ENCODE measurements at regions not wholly inside any gene's neighbourhood (a gene's known extent, or its start where the extent isn't known, plus 50 kb on each side); places are given as distances from the start of the nearest gene placed in this dataset.

GRCh38 chr16:59440502-59440901, 706.4 kb upstream of the GOT2 start:
- Histone ChIP-seq H3K36me3 (no peaks in the 10 kb centered on the region), H3K4me3 (replicated peaks in 1 of 3) (no peak overlapping the region), H3K9me3 (no peaks in the 10 kb centered on the region), H3K27me3 (no peaks in the 10 kb centered on the region), H3K4me1 (no peaks in the 10 kb centered on the region), H3K27ac (no peak overlapping the region)
- no peak for DNase-seq
- TF ChIP-seq CTCF (IDR thresholded peaks at IDR 0.05) (no peak), POLR2A (IDR thresholded peaks at IDR 0.05) (no peak)
- 77% methylated on average over 2 of the region's 2 CpGs for WGBS, 2 donors
- intact Hi-C loops (cut with DNase I) = no loop called here

GRCh38 chr16:59432896-59433295, 698.8 kb upstream of the GOT2 start:
- 63 to 65% methylated on average over 3 of the region's 3 CpGs for WGBS, 2 donors
- DNase-seq = no peak

GRCh38 chr16:59432276-59432675, 698.2 kb upstream of the GOT2 start:
- WGBS, 2 donors = 73 to 74% methylated on average over 1 of the region's 1 CpG
- intact Hi-C loops (cut with DNase I) = no loop called here
- no peak for DNase-seq

More at GRCh38 chr16:59432896-59433295, 698.8 kb upstream of the GOT2 start:
- intact Hi-C loops (cut with DNase I) = no loop called here
- TF ChIP-seq POLR2A (IDR thresholded peaks at IDR 0.05) = no peak
- no peak for TF ChIP-seq CTCF (IDR thresholded peaks at IDR 0.05)
- H3K27ac ChIP-seq = no peak overlapping the region
- no peak overlapping the region for H3K4me3 ChIP-seq (replicated peaks in 1 of 3)
- H3K27me3 ChIP-seq = no peaks in the 10 kb centered on the region
- no peaks in the 10 kb centered on the region for H3K36me3 ChIP-seq
- H3K9me3 ChIP-seq = no peaks in the 10 kb centered on the region
- no peaks in the 10 kb centered on the region for H3K4me1 ChIP-seq

GRCh38 chr16:59424714-59425273, 690.7 kb upstream of the GOT2 start:
- H3K4me1 ChIP-seq = no peaks in the 10 kb centered on the region
- H3K27ac ChIP-seq = no peak overlapping the region
- no peak for DNase-seq
- 50 to 67% methylated on average over 2 of the region's 2 CpGs for WGBS, 2 donors
- H3K4me3 ChIP-seq (replicated peaks in 1 of 3) = no peak overlapping the region
- H3K9me3 ChIP-seq = no peaks in the 10 kb centered on the region
- TF ChIP-seq CTCF (IDR thresholded peaks at IDR 0.05) (no peak), POLR2A (IDR thresholded peaks at IDR 0.05) (no peak)
- intact Hi-C loops (cut with DNase I) = no loop called here
- no peaks in the 10 kb centered on the region for H3K36me3 ChIP-seq
- no peaks in the 10 kb centered on the region for H3K27me3 ChIP-seq

More at GRCh38 chr16:59432276-59432675, 698.2 kb upstream of the GOT2 start:
- Histone ChIP-seq H3K4me1 (no peaks in the 10 kb centered on the region), H3K27ac (no peak overlapping the region), H3K4me3 (replicated peaks in 1 of 3) (no peak overlapping the region), H3K27me3 (no peaks in the 10 kb centered on the region), H3K36me3 (no peaks in the 10 kb centered on the region), H3K9me3 (no peaks in the 10 kb centered on the region)
- no peak for TF ChIP-seq POLR2A (IDR thresholded peaks at IDR 0.05)
- no peak for TF ChIP-seq CTCF (IDR thresholded peaks at IDR 0.05)

- WGBS, 2 donors = 54 to 63% methylated on average over 5 of the region's 5 CpGs
- Histone ChIP-seq H3K4me1 (no peaks in the 10 kb centered on the region), H3K9me3 (no peaks in the 10 kb centered on the region), H3K4me3 (replicated peaks in 1 of 3) (no peak overlapping the region), H3K36me3 (no peaks in the 10 kb centered on the region), H3K27me3 (no peaks in the 10 kb centered on the region), H3K27ac (no peak overlapping the region)
- intact Hi-C loops (cut with DNase I) = no loop called here
- no peak for DNase-seq
- peak in 4 of 6 experiments; percentile 20 to 75 (median 49) for TF ChIP-seq CTCF (IDR thresholded peaks at IDR 0.05)
- no peak for TF ChIP-seq POLR2A (IDR thresholded peaks at IDR 0.05)
These were observed 678.1 kb upstream of the GOT2 start for GRCh38 chr16:59411961-59412841.
